Type B pancreatic cell (in vitro differentiated cells): ENCODE measurements at regions not wholly inside any gene's neighbourhood (a gene's known extent, or its start where the extent isn't known, plus 50 kb on each side); places are given as distances from the start of the nearest gene placed in this dataset.

ENCODE experiments used
- DNase-seq: peaks from one replicate; pipeline ENCODE4 v3.0.0; 2021; ENCODE audit warnings: mixed read lengths; ENCODE audit not compliant: unreplicated experiment; ENCODE audit errors: extremely low spot score
- H3K27ac Mint-ChIP-seq: 2 replicates; pipeline ENCODE4 v1.8.0; 2021; ENCODE audit warnings: mild to moderate bottlenecking, mixed read lengths
- H3K27me3 Mint-ChIP-seq: 2 replicates; pipeline ENCODE4 v1.8.0; 2021; ENCODE audit warnings: mixed read lengths
- H3K36me3 Mint-ChIP-seq: 2 replicates; pipeline ENCODE4 v1.8.0; 2021; ENCODE audit warnings: mixed read lengths
- H3K4me1 Mint-ChIP-seq: one replicate; pipeline ENCODE4 v1.8.0; 2021; ENCODE audit warnings: mixed read lengths; ENCODE audit not compliant: unreplicated experiment
- H3K4me3 Mint-ChIP-seq: 2 replicates; pipeline ENCODE4 v1.8.0; 2021; ENCODE audit warnings: mild to moderate bottlenecking, mixed read lengths
- H3K9me3 Mint-ChIP-seq: 2 replicates; pipeline ENCODE4 v1.8.0; 2021; ENCODE audit warnings: mixed read lengths
- TF ChIP-seq, protein P1 (sequence below): fragments of 200-600 bp; sonication (generic); conservative IDR thresholded peaks from 2 replicates; pipeline ENCODE4 v1.5.0; 2021; ENCODE audit warnings: antibody characterized with exemption, mild to moderate bottlenecking

DNA sequence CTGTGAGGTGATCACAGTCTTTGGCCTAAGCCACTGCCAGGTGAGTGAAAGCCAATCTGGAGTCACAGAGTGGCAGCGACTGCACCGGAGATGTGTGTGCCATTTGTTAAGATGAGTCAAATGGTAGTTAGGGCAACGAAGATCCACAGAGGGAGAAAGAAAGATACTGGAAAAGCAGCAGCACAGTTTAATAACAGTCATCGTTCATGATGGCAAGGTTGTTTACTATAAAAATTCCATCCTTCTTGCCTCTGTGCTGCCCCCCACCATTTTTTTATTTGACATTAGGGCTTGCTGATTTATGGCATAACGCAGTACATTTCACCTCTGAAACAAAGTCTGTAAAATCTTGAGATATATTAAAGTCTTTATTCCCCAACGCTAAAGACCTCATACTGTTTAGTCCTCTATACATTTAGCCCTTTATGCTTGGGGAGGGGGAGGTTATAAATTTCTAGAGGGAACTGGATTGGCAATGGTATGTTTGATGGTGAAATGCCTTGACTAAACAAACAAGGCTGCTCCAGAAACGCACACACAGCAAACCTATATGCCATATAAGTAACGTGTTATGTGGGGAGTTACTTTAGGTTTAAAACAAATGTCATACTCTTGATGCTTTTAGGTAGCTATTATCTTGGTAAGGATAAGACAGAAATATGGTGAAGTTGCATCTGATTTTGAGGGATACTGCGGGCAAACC, 55.8 kb upstream of the ABL1 start:
- Mint-ChIP-seq H3K36me3 (no peaks in the 10 kb centered on the region), H3K27me3 (no peaks in the 10 kb centered on the region), H3K9me3 (peaks cover 5% of the 10 kb centered on the region), H3K4me3 (no peak overlapping the region), H3K4me1 (peaks cover 35% of the 10 kb centered on the region), H3K27ac (no peak overlapping the region)
- no peak for DNase-seq
- TF ChIP-seq, protein P1, sequence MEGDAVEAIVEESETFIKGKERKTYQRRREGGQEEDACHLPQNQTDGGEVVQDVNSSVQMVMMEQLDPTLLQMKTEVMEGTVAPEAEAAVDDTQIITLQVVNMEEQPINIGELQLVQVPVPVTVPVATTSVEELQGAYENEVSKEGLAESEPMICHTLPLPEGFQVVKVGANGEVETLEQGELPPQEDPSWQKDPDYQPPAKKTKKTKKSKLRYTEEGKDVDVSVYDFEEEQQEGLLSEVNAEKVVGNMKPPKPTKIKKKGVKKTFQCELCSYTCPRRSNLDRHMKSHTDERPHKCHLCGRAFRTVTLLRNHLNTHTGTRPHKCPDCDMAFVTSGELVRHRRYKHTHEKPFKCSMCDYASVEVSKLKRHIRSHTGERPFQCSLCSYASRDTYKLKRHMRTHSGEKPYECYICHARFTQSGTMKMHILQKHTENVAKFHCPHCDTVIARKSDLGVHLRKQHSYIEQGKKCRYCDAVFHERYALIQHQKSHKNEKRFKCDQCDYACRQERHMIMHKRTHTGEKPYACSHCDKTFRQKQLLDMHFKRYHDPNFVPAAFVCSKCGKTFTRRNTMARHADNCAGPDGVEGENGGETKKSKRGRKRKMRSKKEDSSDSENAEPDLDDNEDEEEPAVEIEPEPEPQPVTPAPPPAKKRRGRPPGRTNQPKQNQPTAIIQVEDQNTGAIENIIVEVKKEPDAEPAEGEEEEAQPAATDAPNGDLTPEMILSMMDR: no peak

DNA sequence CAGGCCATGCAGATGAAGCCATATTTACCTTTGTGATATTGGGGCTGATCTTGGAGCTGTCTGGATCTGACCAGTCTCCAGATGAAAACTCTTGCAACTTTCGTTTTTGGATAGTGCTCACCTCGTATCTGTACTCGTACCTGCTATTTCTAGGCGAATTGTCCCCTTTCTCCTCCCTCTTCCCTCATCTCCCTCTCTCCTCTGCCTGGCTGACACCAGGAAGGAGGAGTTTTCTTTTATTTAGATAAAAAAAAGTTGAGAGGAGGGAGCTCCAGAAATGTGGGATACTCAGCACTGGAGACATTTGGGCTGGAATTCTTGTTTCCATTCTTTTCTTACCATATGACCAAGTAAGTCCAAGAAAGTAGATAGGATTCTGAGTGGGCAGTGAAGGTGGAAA, 54.6 kb upstream of the ABL1 start:
- no peaks in the 10 kb centered on the region for H3K27me3 Mint-ChIP-seq
- peaks cover 5% of the 10 kb centered on the region for H3K9me3 Mint-ChIP-seq
- no peak for DNase-seq
- TF ChIP-seq, protein P1: no peak
- H3K36me3 Mint-ChIP-seq: no peaks in the 10 kb centered on the region
- peak overlapping the region; percentile 40 for H3K27ac Mint-ChIP-seq
- H3K4me1 Mint-ChIP-seq: peaks cover 35% of the 10 kb centered on the region
- H3K4me3 Mint-ChIP-seq: no peak overlapping the region

DNA sequence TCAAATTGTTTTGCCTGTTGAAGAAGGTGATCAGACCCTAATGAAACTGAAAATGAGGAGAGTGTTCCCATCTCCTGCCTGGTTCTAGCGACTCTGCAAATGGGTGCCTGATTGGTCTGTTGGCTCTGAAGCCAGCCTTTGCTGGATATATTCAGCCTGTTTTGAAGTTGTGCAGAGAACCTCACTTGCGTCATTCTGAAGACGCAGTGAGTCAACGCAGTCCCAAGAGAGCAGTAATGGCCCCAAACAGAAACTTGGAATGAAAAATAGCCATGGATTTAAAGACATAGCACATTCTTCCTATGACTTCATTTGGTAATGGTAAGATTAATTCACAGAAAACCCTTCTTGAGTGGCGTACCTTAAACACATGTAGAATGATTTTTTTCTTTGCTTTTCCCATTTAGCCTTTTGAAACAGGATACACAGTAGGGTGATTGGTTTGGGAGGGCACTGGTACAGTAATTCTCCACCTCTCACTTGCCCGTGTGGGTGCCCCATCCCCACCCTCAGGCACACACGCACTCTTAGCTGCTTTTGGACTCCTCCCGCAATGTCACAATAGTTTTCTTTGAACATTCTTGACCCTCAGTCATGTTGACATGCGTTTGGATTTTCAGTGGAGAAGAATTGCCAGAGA, 54.1 kb upstream of the ABL1 start:
- Mint-ChIP-seq H3K9me3 (peaks cover 5% of the 10 kb centered on the region), H3K4me1 (peaks cover 35% of the 10 kb centered on the region), H3K36me3 (no peaks in the 10 kb centered on the region), H3K27ac (peak overlapping the region; percentile 40), H3K4me3 (peak overlapping the region; percentile 2), H3K27me3 (no peaks in the 10 kb centered on the region)
- DNase-seq: no peak
- TF ChIP-seq, protein P1: no peak

DNA sequence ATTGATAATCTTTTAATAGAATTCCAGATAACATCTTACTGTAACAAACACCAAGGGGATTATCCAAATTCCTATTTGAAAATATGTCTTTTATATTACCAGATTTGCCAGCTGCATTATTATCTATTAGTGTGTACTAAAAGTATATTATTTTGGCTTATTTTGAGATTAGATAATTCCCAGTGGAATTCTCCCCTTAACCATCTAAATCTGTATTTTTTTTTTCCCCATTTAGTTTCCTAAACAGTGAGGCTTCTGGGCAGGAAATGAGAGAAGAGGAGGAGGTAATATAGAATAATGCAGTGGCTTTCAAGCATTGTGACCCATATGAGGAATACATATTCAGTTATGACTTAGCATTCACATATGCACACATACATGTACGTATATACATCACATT, 53.5 kb upstream of the ABL1 start:
- no peaks in the 10 kb centered on the region for H3K36me3 Mint-ChIP-seq
- no peak for DNase-seq
- TF ChIP-seq, protein P1: no peak
- peaks cover 5% of the 10 kb centered on the region for H3K9me3 Mint-ChIP-seq
- H3K4me1 Mint-ChIP-seq: peaks cover 35% of the 10 kb centered on the region
- H3K4me3 Mint-ChIP-seq: no peak overlapping the region
- H3K27me3 Mint-ChIP-seq: no peaks in the 10 kb centered on the region
- H3K27ac Mint-ChIP-seq: no peak overlapping the region

DNA sequence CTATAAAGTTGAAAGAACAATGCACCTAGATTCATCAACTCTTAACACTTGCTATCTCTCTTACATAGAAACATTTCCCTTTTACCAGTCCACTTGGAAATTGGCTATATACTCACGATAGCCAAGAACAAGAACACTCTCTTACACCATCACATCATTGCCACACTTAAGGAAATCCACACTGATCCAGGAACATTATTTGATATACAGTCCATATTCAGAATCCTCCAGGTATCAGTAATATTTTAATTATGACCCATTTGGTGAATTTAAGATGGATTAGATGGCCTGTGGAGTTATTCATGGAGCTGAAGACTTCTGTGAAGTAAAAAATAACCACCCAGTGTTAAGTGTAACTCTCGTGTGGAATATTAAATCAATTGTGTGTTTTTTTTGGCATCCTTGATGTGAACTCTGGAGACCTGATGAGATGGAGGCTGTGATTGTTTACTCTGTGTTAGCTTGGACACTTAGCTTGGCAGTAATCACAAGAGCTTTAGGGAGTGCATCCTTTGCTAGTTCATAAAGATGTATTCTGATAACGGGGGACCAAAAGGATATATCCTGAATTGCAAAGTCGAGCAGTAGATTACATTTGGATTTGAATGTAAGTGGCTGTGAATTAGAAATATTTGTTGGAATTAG, 52.0 kb upstream of the ABL1 start:
- H3K27me3 Mint-ChIP-seq: no peaks in the 10 kb centered on the region
- H3K4me1 Mint-ChIP-seq: peaks cover 35% of the 10 kb centered on the region
- H3K27ac Mint-ChIP-seq: no peak overlapping the region
- TF ChIP-seq, protein P1: no peak
- H3K36me3 Mint-ChIP-seq: no peaks in the 10 kb centered on the region
- H3K9me3 Mint-ChIP-seq: peaks cover 3% of the 10 kb centered on the region
- H3K4me3 Mint-ChIP-seq: no peak overlapping the region
- no peak for DNase-seq
